SK-N-SH (cell line): ENCODE measurements at regions not wholly inside any gene's neighbourhood (a gene's known extent, or its start where the extent isn't known, plus 50 kb on each side); places are given as distances from the start of the nearest gene placed in this dataset.

Experiments
- CTCF ChIP-seq: fragments of 200-600 bp; sonication (generic); IDR thresholded peaks from 2 replicates; pipeline ENCODE4 v1.6.1; 2017; ENCODE audit warnings: antibody characterized with exemption, mild to moderate bottlenecking, moderate library complexity
- EP300 ChIP-seq, 2 experiments: IDR thresholded peaks; 2 replicates each; pipeline versions ENCODE4 v1.4.0 to v1.6.1; 2012; ENCODE audit warnings: borderline replicate concordance in 1 of 2, low read depth in 1 of 2, low read length in 1 of 2
- FOXM1 ChIP-seq: IDR thresholded peaks from 2 replicates; pipeline ENCODE4 v1.4.0; 2012; ENCODE audit warnings: low read depth, mild to moderate bottlenecking
- RAD21 ChIP-seq: IDR thresholded peaks from 2 replicates; pipeline ENCODE4 v1.6.1; 2012; ENCODE audit warnings: mild to moderate bottlenecking, low read length
- RXRA ChIP-seq: IDR thresholded peaks from 2 replicates; pipeline ENCODE4 v1.4.0; 2012; ENCODE audit warnings: low read depth, mild to moderate bottlenecking, borderline replicate concordance
- SIN3A ChIP-seq: IDR thresholded peaks from 2 replicates; pipeline ENCODE4 v1.6.1; 2012; ENCODE audit warnings: low read depth, mild to moderate bottlenecking, low read length, moderate library complexity, borderline replicate concordance
- TAF1 ChIP-seq: IDR thresholded peaks from 2 replicates; pipeline ENCODE4 v1.6.1; 2012; ENCODE audit warnings: low read depth, mild to moderate bottlenecking, low read length, moderate library complexity, borderline replicate concordance
- TF ChIP-seq, protein P1 (sequence below): IDR thresholded peaks from 2 replicates; pipeline ENCODE4 v1.6.1; 2012; ENCODE audit warnings: mild to moderate bottlenecking, low read depth, low read length, moderate library complexity
- TF ChIP-seq, protein P2 (sequence below): IDR thresholded peaks from 2 replicates; pipeline ENCODE4 v1.4.0; 2012; ENCODE audit warnings: low read depth, borderline replicate concordance

- TF ChIP-seq EP300 (IDR thresholded peaks at IDR 0.05; ENCODE audit: borderline replicate concordance in 1 of 2, low read depth in 1 of 2, low read length in 1 of 2) (no peak), CTCF (no peak), RXRA (no peak), SIN3A (no peak), RAD21 (no peak), TAF1 (no peak), FOXM1 (no peak)
- TF ChIP-seq, protein P1, sequence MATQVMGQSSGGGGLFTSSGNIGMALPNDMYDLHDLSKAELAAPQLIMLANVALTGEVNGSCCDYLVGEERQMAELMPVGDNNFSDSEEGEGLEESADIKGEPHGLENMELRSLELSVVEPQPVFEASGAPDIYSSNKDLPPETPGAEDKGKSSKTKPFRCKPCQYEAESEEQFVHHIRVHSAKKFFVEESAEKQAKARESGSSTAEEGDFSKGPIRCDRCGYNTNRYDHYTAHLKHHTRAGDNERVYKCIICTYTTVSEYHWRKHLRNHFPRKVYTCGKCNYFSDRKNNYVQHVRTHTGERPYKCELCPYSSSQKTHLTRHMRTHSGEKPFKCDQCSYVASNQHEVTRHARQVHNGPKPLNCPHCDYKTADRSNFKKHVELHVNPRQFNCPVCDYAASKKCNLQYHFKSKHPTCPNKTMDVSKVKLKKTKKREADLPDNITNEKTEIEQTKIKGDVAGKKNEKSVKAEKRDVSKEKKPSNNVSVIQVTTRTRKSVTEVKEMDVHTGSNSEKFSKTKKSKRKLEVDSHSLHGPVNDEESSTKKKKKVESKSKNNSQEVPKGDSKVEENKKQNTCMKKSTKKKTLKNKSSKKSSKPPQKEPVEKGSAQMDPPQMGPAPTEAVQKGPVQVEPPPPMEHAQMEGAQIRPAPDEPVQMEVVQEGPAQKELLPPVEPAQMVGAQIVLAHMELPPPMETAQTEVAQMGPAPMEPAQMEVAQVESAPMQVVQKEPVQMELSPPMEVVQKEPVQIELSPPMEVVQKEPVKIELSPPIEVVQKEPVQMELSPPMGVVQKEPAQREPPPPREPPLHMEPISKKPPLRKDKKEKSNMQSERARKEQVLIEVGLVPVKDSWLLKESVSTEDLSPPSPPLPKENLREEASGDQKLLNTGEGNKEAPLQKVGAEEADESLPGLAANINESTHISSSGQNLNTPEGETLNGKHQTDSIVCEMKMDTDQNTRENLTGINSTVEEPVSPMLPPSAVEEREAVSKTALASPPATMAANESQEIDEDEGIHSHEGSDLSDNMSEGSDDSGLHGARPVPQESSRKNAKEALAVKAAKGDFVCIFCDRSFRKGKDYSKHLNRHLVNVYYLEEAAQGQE: no peak
- TF ChIP-seq, protein P2, sequence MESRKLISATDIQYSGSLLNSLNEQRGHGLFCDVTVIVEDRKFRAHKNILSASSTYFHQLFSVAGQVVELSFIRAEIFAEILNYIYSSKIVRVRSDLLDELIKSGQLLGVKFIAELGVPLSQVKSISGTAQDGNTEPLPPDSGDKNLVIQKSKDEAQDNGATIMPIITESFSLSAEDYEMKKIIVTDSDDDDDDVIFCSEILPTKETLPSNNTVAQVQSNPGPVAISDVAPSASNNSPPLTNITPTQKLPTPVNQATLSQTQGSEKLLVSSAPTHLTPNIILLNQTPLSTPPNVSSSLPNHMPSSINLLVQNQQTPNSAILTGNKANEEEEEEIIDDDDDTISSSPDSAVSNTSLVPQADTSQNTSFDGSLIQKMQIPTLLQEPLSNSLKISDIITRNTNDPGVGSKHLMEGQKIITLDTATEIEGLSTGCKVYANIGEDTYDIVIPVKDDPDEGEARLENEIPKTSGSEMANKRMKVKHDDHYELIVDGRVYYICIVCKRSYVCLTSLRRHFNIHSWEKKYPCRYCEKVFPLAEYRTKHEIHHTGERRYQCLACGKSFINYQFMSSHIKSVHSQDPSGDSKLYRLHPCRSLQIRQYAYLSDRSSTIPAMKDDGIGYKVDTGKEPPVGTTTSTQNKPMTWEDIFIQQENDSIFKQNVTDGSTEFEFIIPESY: no peak
Observed at GRCh38 chr2:196380575-196380974, 209.2 kb upstream of the STK17B start.
